ENCODE measurements at regions not wholly inside any gene's neighbourhood (a gene's known extent, or its start where the extent isn't known, plus 50 kb on each side); places are given as distances from the start of the nearest gene placed in this dataset.

DNA sequence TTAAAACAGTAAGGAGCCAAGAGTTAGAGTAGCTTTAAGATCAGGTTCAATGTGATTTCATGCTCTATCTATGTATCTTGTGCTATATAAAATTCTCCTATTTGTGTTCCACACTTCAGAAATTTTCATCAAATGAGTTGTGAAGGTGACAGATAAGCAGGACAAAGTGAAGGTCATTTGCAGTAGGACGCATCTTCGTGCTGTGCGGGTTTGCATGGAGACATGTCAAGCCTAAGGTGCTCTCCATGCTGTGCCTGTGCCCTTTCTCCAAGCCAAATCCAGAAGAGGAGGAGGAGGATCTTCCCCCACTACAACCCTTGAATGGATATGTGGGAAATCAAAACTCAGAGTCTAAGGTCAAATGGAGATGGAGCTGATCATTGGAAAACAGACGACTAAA is 147.3 kb upstream of the NEDD9 start (continued):
- TF ChIP-seq, protein P1, sequence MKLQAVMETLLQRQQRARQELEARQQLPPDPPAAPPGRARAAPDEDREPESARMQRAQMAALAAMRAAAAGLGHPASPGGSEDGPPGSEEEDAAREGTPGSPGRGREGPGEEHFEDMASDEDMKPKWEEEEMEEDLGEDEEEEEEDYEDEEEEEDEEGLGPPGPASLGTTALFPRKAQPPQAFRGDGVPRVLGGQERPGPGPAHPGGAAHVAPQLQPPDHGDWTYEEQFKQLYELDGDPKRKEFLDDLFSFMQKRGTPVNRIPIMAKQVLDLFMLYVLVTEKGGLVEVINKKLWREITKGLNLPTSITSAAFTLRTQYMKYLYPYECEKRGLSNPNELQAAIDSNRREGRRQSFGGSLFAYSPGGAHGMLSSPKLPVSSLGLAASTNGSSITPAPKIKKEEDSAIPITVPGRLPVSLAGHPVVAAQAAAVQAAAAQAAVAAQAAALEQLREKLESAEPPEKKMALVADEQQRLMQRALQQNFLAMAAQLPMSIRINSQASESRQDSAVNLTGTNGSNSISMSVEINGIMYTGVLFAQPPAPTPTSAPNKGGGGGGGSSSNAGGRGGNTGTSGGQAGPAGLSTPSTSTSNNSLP (IDR thresholded peaks at IDR 0.05; ENCODE audit: low read depth, low read length) = no peak

DNA sequence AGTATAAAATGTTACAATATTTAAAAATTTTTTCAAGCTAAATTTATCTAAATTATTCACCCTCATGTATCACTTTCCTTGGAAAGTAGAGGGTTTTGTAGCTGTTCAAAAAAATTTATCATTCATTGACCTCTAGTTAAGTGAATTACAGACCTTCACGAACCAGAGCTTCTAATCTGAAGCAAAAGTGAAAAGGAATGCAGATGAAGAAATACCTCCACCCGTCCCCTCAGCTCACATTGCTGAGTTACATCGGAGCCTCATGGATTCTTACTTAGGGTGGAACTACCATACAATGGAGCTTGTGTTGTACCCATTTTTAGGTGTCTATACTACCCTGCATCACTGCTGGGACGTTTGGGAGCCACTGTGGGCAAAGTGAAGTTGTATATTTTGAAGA is 146.2 kb upstream of the NEDD9 start:
- 87% methylated on average over 4 of the region's 4 CpGs for WGBS (ENCODE audit: low lambda C conversion rate)
- peaks cover 30% of the 10 kb centered on the region for H3K4me1 ChIP-seq (ENCODE audit: insufficient read depth, low read length)
- POLR2A ChIA-PET = interaction anchor here (1.6 to 3.1 kb wide), 2 partner anchors 11 to 19 kb away, joined by 3 to 20 read pairs; no protein-coding TSS in a partner anchor
- no peaks in the 10 kb centered on the region for H3K79me2 ChIP-seq (ENCODE audit: insufficient read depth, low read length)
- CTCF ChIA-PET (ENCODE audit: low intra/inter-chr PET ratio, low total read pairs) = no interaction called here
- H3K9ac ChIP-seq (ENCODE audit: insufficient read depth, low read depth, low read length) = no peak overlapping the region
- no peaks in the 10 kb centered on the region for H3K9me3 ChIP-seq (ENCODE audit: low read length)
- intact Hi-C loops (cut with micrococcal nuclease; ENCODE audit: unreplicated experiment) (no loop called here), in situ Hi-C loops (cut with HindIII; ENCODE audit: extremely low pct_ligation_motif_present, low pct_unique_long_range_greater_than_20kb) (no loop called here)
- H3K36me3 ChIP-seq (replicated peaks in 1 of 2; ENCODE audit: control insufficient read depth in 1 of 2, insufficient read depth in 2 of 2, low read length in 2 of 2) = no peaks in the 10 kb centered on the region
- BruUV-seq (replicated peaks) = no TSS peak
- DNase-seq (ENCODE audit: low spot score) (peak; percentile 27), ATAC-seq (no peak), FAIRE-seq (no peak)
- no peak overlapping the region for H2AFZ ChIP-seq (ENCODE audit: low read length)
- H3K27ac ChIP-seq (ENCODE audit: extremely low read length, insufficient read depth, low read length) = no peak overlapping the region
- no peaks in the 10 kb centered on the region for H3K27me3 ChIP-seq (ENCODE audit: control insufficient read depth in 1 of 2, insufficient read depth in 2 of 2, low read length in 2 of 2)
- no peak overlapping the region for H3K4me2 ChIP-seq (ENCODE audit: low read depth, low read length)
- H4K20me1 ChIP-seq (ENCODE audit: insufficient read depth, low read length) = no peaks in the 10 kb centered on the region
- no peak overlapping the region for H3K4me3 ChIP-seq (replicated peaks in 1 of 3; ENCODE audit: insufficient read depth in 1 of 3, low read depth in 2 of 3, low read length in 3 of 3)
- TF ChIP-seq MNT (IDR thresholded peaks at IDR 0.05) (no peak), NFATC3 (CRISPR knock-in tag; IDR thresholded peaks at IDR 0.05) (0 out of 2 replicates have a peak, but pooled peaks have one; percentile 26), KLF9 (CRISPR knock-in tag; IDR thresholded peaks at IDR 0.05; ENCODE audit: low read depth) (no peak), HMG20A (CRISPR knock-in tag; IDR thresholded peaks at IDR 0.05; ENCODE audit: borderline replicate concordance) (no peak), ZNF3 (CRISPR knock-in tag; IDR thresholded peaks at IDR 0.05) (peak; percentile 58; the same call in 1 of the 2 replicates), MAF1 (CRISPR knock-in tag; IDR thresholded peaks at IDR 0.05; ENCODE audit: borderline replicate concordance) (no peak)

Data from HepG2 (cell line).